ENCODE measurements at regions not wholly inside any gene's neighbourhood (a gene's known extent, or its start where the extent isn't known, plus 50 kb on each side); places are given as distances from the start of the nearest gene placed in this dataset.

GRCh38 chr9:36765077-36765390 is 192.3 kb downstream of the MELK start:
- TF ChIP-seq, protein P1, sequence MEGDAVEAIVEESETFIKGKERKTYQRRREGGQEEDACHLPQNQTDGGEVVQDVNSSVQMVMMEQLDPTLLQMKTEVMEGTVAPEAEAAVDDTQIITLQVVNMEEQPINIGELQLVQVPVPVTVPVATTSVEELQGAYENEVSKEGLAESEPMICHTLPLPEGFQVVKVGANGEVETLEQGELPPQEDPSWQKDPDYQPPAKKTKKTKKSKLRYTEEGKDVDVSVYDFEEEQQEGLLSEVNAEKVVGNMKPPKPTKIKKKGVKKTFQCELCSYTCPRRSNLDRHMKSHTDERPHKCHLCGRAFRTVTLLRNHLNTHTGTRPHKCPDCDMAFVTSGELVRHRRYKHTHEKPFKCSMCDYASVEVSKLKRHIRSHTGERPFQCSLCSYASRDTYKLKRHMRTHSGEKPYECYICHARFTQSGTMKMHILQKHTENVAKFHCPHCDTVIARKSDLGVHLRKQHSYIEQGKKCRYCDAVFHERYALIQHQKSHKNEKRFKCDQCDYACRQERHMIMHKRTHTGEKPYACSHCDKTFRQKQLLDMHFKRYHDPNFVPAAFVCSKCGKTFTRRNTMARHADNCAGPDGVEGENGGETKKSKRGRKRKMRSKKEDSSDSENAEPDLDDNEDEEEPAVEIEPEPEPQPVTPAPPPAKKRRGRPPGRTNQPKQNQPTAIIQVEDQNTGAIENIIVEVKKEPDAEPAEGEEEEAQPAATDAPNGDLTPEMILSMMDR (IDR thresholded peaks at IDR 0.05) = no peak
- no peak for TF ChIP-seq POLR2A (IDR thresholded peaks at IDR 0.05)

Measured in adrenal gland (tissue), 5 donors.